HG02623 (cell line): ENCODE measurements at regions not wholly inside any gene's neighbourhood (a gene's known extent, or its start where the extent isn't known, plus 50 kb on each side); places are given as distances from the start of the nearest gene placed in this dataset.

ENCODE experiments used
- ATAC-seq: cut with Tn5 transposase; IDR thresholded peaks from one replicate; pipeline ENCODE4 v1.9.1; 2021; ENCODE audit warnings: moderate library complexity; ENCODE audit not compliant: unreplicated experiment

GRCh38 chr6:104575536-104575935, 284.2 kb downstream of the HACE1 start:
- no peak for ATAC-seq

GRCh38 chr6:104574135-104574750, 285.5 kb downstream of the HACE1 start:
- ATAC-seq = no peak

GRCh38 chr6:104573350-104573749, 286.4 kb downstream of the HACE1 start:
- no peak for ATAC-seq

- ATAC-seq = no peak
These were observed 286.8 kb downstream of the HACE1 start for GRCh38 chr6:104572901-104573300.

GRCh38 chr6:104566411-104566810, 293.3 kb downstream of the HACE1 start:
- ATAC-seq = no peak

- ATAC-seq = no peak
These were observed 296.4 kb downstream of the HACE1 start for GRCh38 chr6:104563306-104563705.

- ATAC-seq = no peak
These were observed 300.1 kb downstream of the HACE1 start for GRCh38 chr6:104559435-104560202.

- ATAC-seq = no peak
These were observed 301.0 kb downstream of the HACE1 start for GRCh38 chr6:104558746-104559145.

- ATAC-seq = no peak
These were observed 311.4 kb downstream of the HACE1 start for GRCh38 chr6:104548297-104548696.

GRCh38 chr6:104541411-104541810, 318.3 kb downstream of the HACE1 start:
- no peak for ATAC-seq

- no peak for ATAC-seq
These were observed 319.0 kb downstream of the HACE1 start for GRCh38 chr6:104540743-104541142.

- ATAC-seq = no peak
These were observed 320.5 kb downstream of the HACE1 start for GRCh38 chr6:104539173-104539572.

- ATAC-seq = no peak
These were observed 321.8 kb downstream of the HACE1 start for GRCh38 chr6:104537872-104538271.

GRCh38 chr6:104537180-104537579, 322.5 kb downstream of the HACE1 start:
- no peak for ATAC-seq

- ATAC-seq = no peak
These were observed 327.3 kb downstream of the HACE1 start for GRCh38 chr6:104532462-104532861.

GRCh38 chr6:104531646-104532045, 328.1 kb downstream of the HACE1 start:
- ATAC-seq = no peak

GRCh38 chr6:104527761-104528415, 331.8 kb downstream of the HACE1 start:
- ATAC-seq = no peak

- no peak for ATAC-seq
These were observed 332.4 kb downstream of the HACE1 start for GRCh38 chr6:104527311-104527710.

GRCh38 chr6:104526376-104526775, 333.3 kb downstream of the HACE1 start:
- no peak for ATAC-seq

- ATAC-seq = peak; percentile 98
These were observed 333.9 kb downstream of the HACE1 start for GRCh38 chr6:104525677-104526322.

- ATAC-seq = no peak
These were observed 337.2 kb downstream of the HACE1 start for GRCh38 chr6:104522533-104522932.

- no peak for ATAC-seq
These were observed 338.5 kb downstream of the HACE1 start for GRCh38 chr6:104521176-104521575.
